Activated T-helper 17 cell treated with anti-CD3 and anti-CD28 coated beads, Interleukin-2, amount 50 U/mL, for 72 hours (primary cell): ENCODE measurements at regions not wholly inside any gene's neighbourhood (a gene's known extent, or its start where the extent isn't known, plus 50 kb on each side); places are given as distances from the start of the nearest gene placed in this dataset.

Experiments used
- ATAC-seq: fragments of 150-1000 bp; cut with Tn5 transposase; replicated peaks from 2 replicates; pipeline ENCODE4 v1.10.0; 2021; ENCODE audit warnings: mild to moderate bottlenecking, moderate library complexity
- H3K27ac Mint-ChIP-seq: one replicate; pipeline ENCODE4 v1.8.0; 2022; ENCODE audit warnings: mixed read lengths
- H3K27me3 Mint-ChIP-seq: one replicate; pipeline ENCODE4 v1.8.0; 2022; ENCODE audit warnings: mixed read lengths
- H3K36me3 Mint-ChIP-seq: one replicate; pipeline ENCODE4 v1.8.0; 2022; ENCODE audit warnings: low read depth, mild to moderate bottlenecking, mixed read lengths
- H3K4me1 Mint-ChIP-seq: one replicate; pipeline ENCODE4 v1.8.0; 2022; ENCODE audit warnings: mixed read lengths
- H3K4me3 Mint-ChIP-seq: one replicate; pipeline ENCODE4 v1.8.0; 2022; ENCODE audit warnings: mild to moderate bottlenecking, mixed read lengths
- H3K9me3 Mint-ChIP-seq: one replicate; pipeline ENCODE4 v1.8.0; 2022; ENCODE audit warnings: mixed read lengths

GRCh38 chr12:67155863-67156262, 113.3 kb upstream of the CAND1 start:
- ATAC-seq, result no peak
- Mint-ChIP-seq H3K27ac (no peak overlapping the region), H3K4me1 (no peaks in the 10 kb centered on the region), H3K4me3 (no peak overlapping the region), H3K27me3 (peaks cover 19% of the 10 kb centered on the region), H3K36me3 (no peaks in the 10 kb centered on the region), H3K9me3 (no peaks in the 10 kb centered on the region)

- H3K9me3 Mint-ChIP-seq, result no peaks in the 10 kb centered on the region
- ATAC-seq, result peak; percentile 61
- no peak overlapping the region for H3K4me3 Mint-ChIP-seq
- no peaks in the 10 kb centered on the region for H3K4me1 Mint-ChIP-seq
- no peaks in the 10 kb centered on the region for H3K36me3 Mint-ChIP-seq
- no peak overlapping the region for H3K27ac Mint-ChIP-seq
- H3K27me3 Mint-ChIP-seq, result peaks cover 4% of the 10 kb centered on the region
Observed at GRCh38 chr12:67161322-67161918, 107.7 kb upstream of the CAND1 start.

- no peak overlapping the region for H3K27ac Mint-ChIP-seq
- H3K4me3 Mint-ChIP-seq, result no peak overlapping the region
- no peaks in the 10 kb centered on the region for H3K4me1 Mint-ChIP-seq
- ATAC-seq, result no peak
- peaks cover 25% of the 10 kb centered on the region for H3K27me3 Mint-ChIP-seq
- H3K36me3 Mint-ChIP-seq, result no peaks in the 10 kb centered on the region
- H3K9me3 Mint-ChIP-seq, result peaks cover 3% of the 10 kb centered on the region
Observed at GRCh38 chr12:67173258-67173657, 95.9 kb upstream of the CAND1 start.

GRCh38 chr12:67182551-67182950, 86.6 kb upstream of the CAND1 start:
- no peak for ATAC-seq
- Mint-ChIP-seq H3K27me3 (peaks cover 20% of the 10 kb centered on the region), H3K4me3 (no peak overlapping the region), H3K9me3 (no peaks in the 10 kb centered on the region), H3K27ac (no peak overlapping the region), H3K4me1 (no peaks in the 10 kb centered on the region), H3K36me3 (no peaks in the 10 kb centered on the region)

- Mint-ChIP-seq H3K36me3 (no peaks in the 10 kb centered on the region), H3K4me1 (no peaks in the 10 kb centered on the region), H3K9me3 (no peaks in the 10 kb centered on the region), H3K27ac (no peak overlapping the region), H3K27me3 (peaks cover 28% of the 10 kb centered on the region), H3K4me3 (no peak overlapping the region)
- ATAC-seq, result no peak
Observed at GRCh38 chr12:67193704-67194103, 75.5 kb upstream of the CAND1 start.

GRCh38 chr12:67200386-67200785, 68.8 kb upstream of the CAND1 start:
- peaks cover 26% of the 10 kb centered on the region for H3K27me3 Mint-ChIP-seq
- no peaks in the 10 kb centered on the region for H3K4me1 Mint-ChIP-seq

GRCh38 chr12:67202011-67202677, 67.0 kb upstream of the CAND1 start:
- Mint-ChIP-seq H3K27me3 (peaks cover 29% of the 10 kb centered on the region), H3K9me3 (no peaks in the 10 kb centered on the region), H3K4me1 (no peaks in the 10 kb centered on the region), H3K4me3 (no peak overlapping the region), H3K36me3 (no peaks in the 10 kb centered on the region), H3K27ac (no peak overlapping the region)
- no peak for ATAC-seq

More at GRCh38 chr12:67200386-67200785, 68.8 kb upstream of the CAND1 start:
- no peaks in the 10 kb centered on the region for H3K9me3 Mint-ChIP-seq
- ATAC-seq, result no peak
- H3K36me3 Mint-ChIP-seq, result no peaks in the 10 kb centered on the region
- no peak overlapping the region for H3K4me3 Mint-ChIP-seq
- no peak overlapping the region for H3K27ac Mint-ChIP-seq

- Mint-ChIP-seq H3K9me3 (no peaks in the 10 kb centered on the region), H3K4me1 (no peaks in the 10 kb centered on the region)
Observed at GRCh38 chr12:67202678-67203012, 66.5 kb upstream of the CAND1 start.

GRCh38 chr12:67208281-67209067, 60.7 kb upstream of the CAND1 start:
- H3K4me3 Mint-ChIP-seq, result no peak overlapping the region
- no peaks in the 10 kb centered on the region for H3K36me3 Mint-ChIP-seq
- no peaks in the 10 kb centered on the region for H3K9me3 Mint-ChIP-seq
- ATAC-seq, result no peak
- peaks cover 30% of the 10 kb centered on the region for H3K27me3 Mint-ChIP-seq
- no peaks in the 10 kb centered on the region for H3K4me1 Mint-ChIP-seq
- H3K27ac Mint-ChIP-seq, result no peak overlapping the region

More at GRCh38 chr12:67202678-67203012, 66.5 kb upstream of the CAND1 start:
- Mint-ChIP-seq H3K27me3 (peaks cover 27% of the 10 kb centered on the region), H3K27ac (no peak overlapping the region), H3K36me3 (no peaks in the 10 kb centered on the region), H3K4me3 (no peak overlapping the region)
- ATAC-seq, result no peak

- Mint-ChIP-seq H3K4me1 (no peaks in the 10 kb centered on the region), H3K9me3 (no peaks in the 10 kb centered on the region), H3K36me3 (no peaks in the 10 kb centered on the region), H3K4me3 (no peak overlapping the region), H3K27me3 (peaks cover 24% of the 10 kb centered on the region), H3K27ac (no peak overlapping the region)
- no peak for ATAC-seq
Observed at GRCh38 chr12:67211029-67211428, 58.1 kb upstream of the CAND1 start.

GRCh38 chr12:67211494-67211893, 57.7 kb upstream of the CAND1 start:
- no peaks in the 10 kb centered on the region for H3K9me3 Mint-ChIP-seq

GRCh38 chr12:67217647-67218046, 51.5 kb upstream of the CAND1 start:
- Mint-ChIP-seq H3K36me3 (no peaks in the 10 kb centered on the region), H3K27ac (no peak overlapping the region), H3K27me3 (peaks cover 8% of the 10 kb centered on the region), H3K4me3 (no peak overlapping the region), H3K4me1 (no peaks in the 10 kb centered on the region), H3K9me3 (no peaks in the 10 kb centered on the region)
- ATAC-seq, result no peak

More at GRCh38 chr12:67211494-67211893, 57.7 kb upstream of the CAND1 start:
- Mint-ChIP-seq H3K27ac (no peak overlapping the region), H3K36me3 (no peaks in the 10 kb centered on the region), H3K27me3 (peaks cover 23% of the 10 kb centered on the region), H3K4me3 (no peak overlapping the region), H3K4me1 (no peaks in the 10 kb centered on the region)
- ATAC-seq, result no peak
